ENCODE measurements at regions not wholly inside any gene's neighbourhood (a gene's known extent, or its start where the extent isn't known, plus 50 kb on each side); places are given as distances from the start of the nearest gene placed in this dataset.

- TF ChIP-seq GATA2 (IDR thresholded peaks at IDR 0.05; ENCODE audit: low read depth, low read length) (no peak), GATA3 (IDR thresholded peaks at IDR 0.05; ENCODE audit: low read depth, low read length) (no peak)
These were observed 64.3 kb downstream of the SPRY2 start for GRCh38 chr13:80276371-80277289.
